ENCODE measurements at regions not wholly inside any gene's neighbourhood (a gene's known extent, or its start where the extent isn't known, plus 50 kb on each side); places are given as distances from the start of the nearest gene placed in this dataset.

DNA sequence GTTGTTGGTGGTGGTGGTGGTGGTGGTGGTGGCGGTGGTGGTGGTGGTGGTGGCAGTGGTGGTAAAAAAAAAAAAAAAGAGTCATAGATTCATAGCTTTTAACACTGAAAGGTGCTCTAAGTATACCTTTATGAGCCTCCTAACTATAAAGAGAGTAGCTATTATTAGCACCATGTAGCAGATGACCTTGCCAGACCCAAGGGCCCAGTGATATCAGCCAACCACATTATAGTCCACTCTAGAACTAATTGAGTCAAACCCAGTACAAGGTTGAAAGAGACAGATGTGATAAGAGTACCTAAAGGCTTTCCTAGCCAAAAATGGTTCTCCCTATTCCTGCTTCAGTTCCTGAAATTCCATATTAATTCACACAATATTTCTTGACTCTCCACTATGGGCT lies 245.3 kb downstream of the HACE1 start:
- H3K27ac ChIP-seq, result no peak overlapping the region
- TF ChIP-seq POLR2AphosphoS5 (IDR thresholded peaks at IDR 0.05; ENCODE audit: insufficient read depth in 1 of 2, low read depth in 1 of 2) (no peak), POLR2A (IDR thresholded peaks at IDR 0.05) (no peak)
- TF ChIP-seq, protein P1, sequence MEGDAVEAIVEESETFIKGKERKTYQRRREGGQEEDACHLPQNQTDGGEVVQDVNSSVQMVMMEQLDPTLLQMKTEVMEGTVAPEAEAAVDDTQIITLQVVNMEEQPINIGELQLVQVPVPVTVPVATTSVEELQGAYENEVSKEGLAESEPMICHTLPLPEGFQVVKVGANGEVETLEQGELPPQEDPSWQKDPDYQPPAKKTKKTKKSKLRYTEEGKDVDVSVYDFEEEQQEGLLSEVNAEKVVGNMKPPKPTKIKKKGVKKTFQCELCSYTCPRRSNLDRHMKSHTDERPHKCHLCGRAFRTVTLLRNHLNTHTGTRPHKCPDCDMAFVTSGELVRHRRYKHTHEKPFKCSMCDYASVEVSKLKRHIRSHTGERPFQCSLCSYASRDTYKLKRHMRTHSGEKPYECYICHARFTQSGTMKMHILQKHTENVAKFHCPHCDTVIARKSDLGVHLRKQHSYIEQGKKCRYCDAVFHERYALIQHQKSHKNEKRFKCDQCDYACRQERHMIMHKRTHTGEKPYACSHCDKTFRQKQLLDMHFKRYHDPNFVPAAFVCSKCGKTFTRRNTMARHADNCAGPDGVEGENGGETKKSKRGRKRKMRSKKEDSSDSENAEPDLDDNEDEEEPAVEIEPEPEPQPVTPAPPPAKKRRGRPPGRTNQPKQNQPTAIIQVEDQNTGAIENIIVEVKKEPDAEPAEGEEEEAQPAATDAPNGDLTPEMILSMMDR (IDR thresholded peaks at IDR 0.05), result no peak
- DNase-seq (ENCODE audit: extremely low spot score in 2 of 2), result no peak
- H3K27me3 ChIP-seq, result no peaks in the 10 kb centered on the region
- intact Hi-C loops (cut with DNase I), result no loop called here
- H3K4me3 ChIP-seq, result no peak overlapping the region
- H3K9me3 ChIP-seq, result no peaks in the 10 kb centered on the region
- no peaks in the 10 kb centered on the region for H3K36me3 ChIP-seq
- H3K4me1 ChIP-seq, result no peaks in the 10 kb centered on the region

DNA sequence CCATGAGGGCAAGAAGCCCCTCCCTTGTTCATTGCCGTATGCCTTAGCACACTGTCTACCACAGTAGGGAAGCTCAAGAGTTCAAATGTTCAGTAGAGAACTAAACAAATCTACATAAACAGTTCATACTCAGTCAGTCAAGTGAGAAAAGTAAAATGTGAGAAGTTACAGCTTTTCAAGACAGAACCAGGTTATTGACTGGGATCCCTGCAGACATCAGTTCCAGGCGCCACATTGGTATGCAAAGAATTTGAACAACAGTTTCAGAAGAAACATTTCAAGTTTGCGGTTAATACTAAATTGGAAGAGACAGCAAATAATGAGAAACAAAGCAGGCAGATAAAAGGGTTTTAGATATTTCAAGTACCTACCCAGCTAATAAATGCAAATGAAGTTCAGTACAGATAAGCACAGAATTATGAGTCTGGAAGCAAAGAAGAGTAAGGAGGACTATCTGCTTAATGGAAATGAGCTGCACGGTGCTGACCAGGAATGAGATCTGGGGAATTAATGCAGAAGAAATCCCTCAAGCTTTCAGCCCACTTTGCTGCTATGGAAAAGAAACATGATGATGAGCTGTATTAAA lies 246.2 kb downstream of the HACE1 start:
- intact Hi-C loops (cut with DNase I), result no loop called here
- no peaks in the 10 kb centered on the region for H3K36me3 ChIP-seq
- no peaks in the 10 kb centered on the region for H3K4me1 ChIP-seq
- no peak overlapping the region for H3K27ac ChIP-seq
- TF ChIP-seq POLR2A (IDR thresholded peaks at IDR 0.05) (no peak), POLR2AphosphoS5 (IDR thresholded peaks at IDR 0.05; ENCODE audit: insufficient read depth in 1 of 2, low read depth in 1 of 2) (no peak)
- TF ChIP-seq, protein P1 (IDR thresholded peaks at IDR 0.05), result no peak
- no peaks in the 10 kb centered on the region for H3K27me3 ChIP-seq
- no peak for DNase-seq (ENCODE audit: extremely low spot score in 2 of 2)
- H3K4me3 ChIP-seq, result no peak overlapping the region
- H3K9me3 ChIP-seq, result no peaks in the 10 kb centered on the region

DNA sequence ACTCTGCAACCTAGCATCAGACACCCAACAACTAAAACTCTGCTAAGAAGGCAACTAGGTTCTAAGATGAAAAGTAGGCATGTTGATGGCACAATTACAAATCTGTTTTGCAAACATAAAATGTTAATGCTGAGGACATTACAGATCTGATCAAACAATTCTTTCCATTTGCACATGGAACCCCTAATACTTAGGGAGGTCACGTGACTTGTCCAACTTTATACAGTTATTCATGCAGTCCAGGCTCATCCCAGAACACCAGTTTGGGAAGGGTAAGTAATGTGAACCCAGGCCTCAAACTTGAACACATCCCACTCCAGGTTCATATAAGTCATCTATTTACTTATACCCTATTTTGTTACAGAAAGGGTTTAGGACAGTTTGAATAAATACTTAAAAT lies 247.2 kb downstream of the HACE1 start:
- intact Hi-C loops (cut with DNase I), result no loop called here
- TF ChIP-seq POLR2AphosphoS5 (IDR thresholded peaks at IDR 0.05; ENCODE audit: insufficient read depth in 1 of 2, low read depth in 1 of 2), result no peak
- TF ChIP-seq, protein P1 (IDR thresholded peaks at IDR 0.05), result no peak
- no peak for TF ChIP-seq POLR2A (IDR thresholded peaks at IDR 0.05)

GRCh38 chr6:104608101-104608500 lies 251.6 kb downstream of the HACE1 start:
- intact Hi-C loops (cut with DNase I), result no loop called here
- TF ChIP-seq POLR2AphosphoS5 (IDR thresholded peaks at IDR 0.05; ENCODE audit: insufficient read depth in 1 of 2, low read depth in 1 of 2), result no peak
- TF ChIP-seq, protein P1 (IDR thresholded peaks at IDR 0.05), result no peak
- DNase-seq (ENCODE audit: extremely low spot score in 2 of 2), result no peak
- no peaks in the 10 kb centered on the region for H3K4me1 ChIP-seq
- H3K4me3 ChIP-seq, result no peak overlapping the region
- no peaks in the 10 kb centered on the region for H3K27me3 ChIP-seq
- H3K9me3 ChIP-seq, result no peaks in the 10 kb centered on the region
- H3K27ac ChIP-seq, result no peak overlapping the region
- H3K36me3 ChIP-seq, result no peaks in the 10 kb centered on the region

More for the DNA sequence above, 247.2 kb downstream of the HACE1 start:
- Histone ChIP-seq H3K4me1 (no peaks in the 10 kb centered on the region), H3K27ac (no peak overlapping the region), H3K36me3 (no peaks in the 10 kb centered on the region), H3K9me3 (no peaks in the 10 kb centered on the region), H3K27me3 (no peaks in the 10 kb centered on the region), H3K4me3 (no peak overlapping the region)
- DNase-seq (ENCODE audit: extremely low spot score in 2 of 2), result no peak

DNA sequence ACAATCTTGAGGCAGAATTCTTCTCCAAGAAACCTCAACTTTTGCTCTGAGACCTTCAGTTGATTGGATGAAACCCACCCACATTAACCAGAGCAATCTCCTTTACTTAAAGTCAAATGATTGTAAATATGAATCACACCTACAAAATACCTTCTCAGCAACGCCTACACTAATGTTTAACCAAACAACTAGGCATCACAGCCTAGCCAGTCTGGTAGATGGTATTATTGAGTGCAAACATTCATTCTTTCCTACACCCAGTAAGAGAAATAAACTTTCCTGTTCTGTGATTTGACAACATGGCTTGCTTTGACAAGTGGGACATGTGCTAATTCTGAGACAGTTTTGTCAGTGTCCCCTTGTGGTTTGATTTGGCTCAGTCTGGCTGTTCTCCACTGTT lies 252.2 kb downstream of the HACE1 start:
- H3K27me3 ChIP-seq, result no peaks in the 10 kb centered on the region
- TF ChIP-seq POLR2A (IDR thresholded peaks at IDR 0.05), result no peak
- TF ChIP-seq, protein P1 (IDR thresholded peaks at IDR 0.05), result no peak
- no peak for TF ChIP-seq POLR2AphosphoS5 (IDR thresholded peaks at IDR 0.05; ENCODE audit: insufficient read depth in 1 of 2, low read depth in 1 of 2)
- DNase-seq (ENCODE audit: extremely low spot score in 2 of 2), result no peak
- peaks cover under 1% of the 10 kb centered on the region for H3K4me1 ChIP-seq
- H3K36me3 ChIP-seq, result no peaks in the 10 kb centered on the region
- H3K27ac ChIP-seq, result no peak overlapping the region
- H3K9me3 ChIP-seq, result no peaks in the 10 kb centered on the region
- intact Hi-C loops (cut with DNase I), result no loop called here
- no peak overlapping the region for H3K4me3 ChIP-seq
